NCI-H2196 (cell line): ENCODE measurements at regions not wholly inside any gene's neighbourhood (a gene's known extent, or its start where the extent isn't known, plus 50 kb on each side); places are given as distances from the start of the nearest gene placed in this dataset.

Experiments used
- DNase-seq: peaks from one replicate; lab custom pipeline; 2025; ENCODE audit not compliant: unreplicated experiment; lab: John Stamatoyannopoulos, UW

- no peak for DNase-seq
These were observed 65.4 kb upstream of the VRK2 start for GRCh38 chr2:57981083-57981768.

GRCh38 chr2:57987835-57988573 lies 58.6 kb upstream of the VRK2 start:
- no peak for DNase-seq

- no peak for DNase-seq
These were observed 56.4 kb upstream of the VRK2 start for GRCh38 chr2:57990118-57990725.
